OCI-LY1 (cell line): ENCODE measurements at regions not wholly inside any gene's neighbourhood (a gene's known extent, or its start where the extent isn't known, plus 50 kb on each side); places are given as distances from the start of the nearest gene placed in this dataset.
"Not testable (repeated sequence)": the region's sequence is repeated elsewhere in the genome, so short reads cannot be mapped to it uniquely, and the experiment has no call there.

Source experiments
- H2AFZ ChIP-seq: fragments of 200-600 bp; sonication (generic), shearing (Covaris generic); 2 replicates; pipeline ENCODE4 v1.6.0; 2014; ENCODE audit warnings: antibody characterized with exemption, mild to moderate bottlenecking, low read length
- H3F3A ChIP-seq: fragments of 200-600 bp; sonication (generic), shearing (Covaris generic); 2 replicates; pipeline ENCODE4 v1.6.0; 2014; ENCODE audit warnings: mild to moderate bottlenecking, antibody characterized with exemption, low read length, moderate library complexity; ENCODE audit not compliant: insufficient read depth
- H3K27ac ChIP-seq: fragments of 200-600 bp; sonication (generic); 2 replicates; pipeline ENCODE4 v1.5.1; 2014; ENCODE audit warnings: low read length, mixed run types, mild to moderate bottlenecking, low read depth; ENCODE audit not compliant: poor library complexity, severe bottlenecking
- H3K27me3 ChIP-seq: fragments of 200-600 bp; sonication (generic); 2 replicates; pipeline ENCODE4 v1.6.0; 2014; ENCODE audit warnings: antibody characterized with exemption, mild to moderate bottlenecking, low read length, moderate library complexity; ENCODE audit not compliant: insufficient read depth
- H3K36me3 ChIP-seq: fragments of 200-600 bp; sonication (generic); 2 replicates; pipeline ENCODE4 v1.6.1; 2014; ENCODE audit warnings: mild to moderate bottlenecking, antibody characterized with exemption, low read length, moderate library complexity, mixed read lengths; ENCODE audit not compliant: insufficient read depth
- H3K4me1 ChIP-seq: fragments of 200-600 bp; sonication (generic); 2 replicates; pipeline ENCODE4 v1.5.1; 2014; ENCODE audit warnings: mild to moderate bottlenecking, low read length, moderate library complexity; ENCODE audit not compliant: insufficient read depth, severe bottlenecking
- H3K4me2 ChIP-seq: fragments of 200-600 bp; sonication (generic), shearing (Covaris generic); 2 replicates; pipeline ENCODE4 v1.6.1; 2014; ENCODE audit warnings: low read length
- H3K4me3 ChIP-seq: fragments of 200-600 bp; sonication (generic); 2 replicates; pipeline ENCODE4 v1.5.1; 2014; ENCODE audit warnings: low read length, low read depth, mild to moderate bottlenecking, mixed read lengths; ENCODE audit not compliant: poor library complexity, severe bottlenecking
- H3K79me2 ChIP-seq: fragments of 200-600 bp; shearing (Covaris generic); 2 replicates; pipeline ENCODE4 v1.6.1; 2016; ENCODE audit warnings: mixed run types, low read length, mixed read lengths; ENCODE audit not compliant: insufficient read depth
- H3K9ac ChIP-seq: fragments of 200-600 bp; sonication (generic), shearing (Covaris generic); 2 replicates; pipeline ENCODE4 v1.6.1; 2014; ENCODE audit warnings: mild to moderate bottlenecking, low read length, mixed read lengths
- H3K9me2 ChIP-seq: fragments of 200-600 bp; sonication (generic), shearing (Covaris generic); 2 replicates; pipeline ENCODE4 v1.6.1; 2014; ENCODE audit warnings: low read depth, mild to moderate bottlenecking, low read length, mixed read lengths
- H3K9me3 ChIP-seq: fragments of 200-600 bp; shearing (Covaris generic); 2 replicates; pipeline ENCODE4 v1.6.1; 2014; ENCODE audit warnings: low read length, mixed read lengths
- H4K20me1 ChIP-seq: fragments of 200-600 bp; sonication (generic), shearing (Covaris generic); 2 replicates; pipeline ENCODE4 v1.6.0; 2016; ENCODE audit warnings: mild to moderate bottlenecking, low read length; ENCODE audit not compliant: insufficient read depth

GRCh38 chr2:91846388-91846787 is 3024.8 kb upstream of the TEKT4 start:
- H3K27me3 ChIP-seq, H3K4me3 ChIP-seq, H3K9ac ChIP-seq, H3K4me2 ChIP-seq, H4K20me1 ChIP-seq, H3K4me1 ChIP-seq, H3F3A ChIP-seq, H3K79me2 ChIP-seq, H2AFZ ChIP-seq, H3K36me3 ChIP-seq, H3K9me2 ChIP-seq, H3K9me3 ChIP-seq, H3K27ac ChIP-seq: not testable (repeated sequence)

- H3K9me2 ChIP-seq, H4K20me1 ChIP-seq, H3F3A ChIP-seq, H3K36me3 ChIP-seq, H3K4me3 ChIP-seq, H3K79me2 ChIP-seq, H2AFZ ChIP-seq, H3K9me3 ChIP-seq, H3K27ac ChIP-seq, H3K27me3 ChIP-seq, H3K4me1 ChIP-seq, H3K9ac ChIP-seq, H3K4me2 ChIP-seq: not testable (repeated sequence)
Measured at GRCh38 chr2:91851689-91852420, 3019.4 kb upstream of the TEKT4 start.

DNA sequence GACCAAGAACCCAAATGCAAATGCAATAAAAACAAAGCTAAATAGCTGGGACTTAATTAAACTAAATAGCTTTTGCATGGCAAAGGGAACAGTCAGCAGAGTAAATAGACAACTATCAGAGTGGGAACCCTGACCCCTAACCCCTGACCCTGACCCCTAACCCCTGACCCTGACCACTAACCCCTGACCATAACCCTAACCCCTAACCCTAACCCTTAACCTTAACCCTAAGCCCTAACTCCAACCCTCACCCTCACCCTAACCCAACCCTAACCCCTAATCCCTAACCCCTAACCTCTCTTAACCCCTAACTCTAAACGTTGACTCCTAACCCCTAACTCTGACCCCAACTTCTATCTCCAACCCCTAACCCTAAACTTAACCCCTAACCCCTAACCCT is 3014.3 kb upstream of the TEKT4 start:
- not testable (repeated sequence) for H3K9me2 ChIP-seq, H4K20me1 ChIP-seq, H3K27me3 ChIP-seq, H3K9me3 ChIP-seq, H3K36me3 ChIP-seq, H3K9ac ChIP-seq, H3K27ac ChIP-seq, H3K4me2 ChIP-seq, H3K79me2 ChIP-seq, H2AFZ ChIP-seq, H3F3A ChIP-seq, H3K4me1 ChIP-seq, H3K4me3 ChIP-seq

- not testable (repeated sequence) for H3K9ac ChIP-seq, H4K20me1 ChIP-seq, H3K27ac ChIP-seq, H3K4me3 ChIP-seq, H3K79me2 ChIP-seq, H3K4me2 ChIP-seq, H3K27me3 ChIP-seq, H3K36me3 ChIP-seq, H3K9me3 ChIP-seq, H2AFZ ChIP-seq, H3K9me2 ChIP-seq, H3F3A ChIP-seq, H3K4me1 ChIP-seq
Measured at GRCh38 chr2:91857711-91858110, 3013.5 kb upstream of the TEKT4 start.

- H3K4me1 ChIP-seq, H4K20me1 ChIP-seq, H2AFZ ChIP-seq, H3K9ac ChIP-seq, H3K9me2 ChIP-seq, H3F3A ChIP-seq, H3K79me2 ChIP-seq, H3K9me3 ChIP-seq, H3K4me2 ChIP-seq, H3K27ac ChIP-seq, H3K27me3 ChIP-seq, H3K4me3 ChIP-seq, H3K36me3 ChIP-seq: not testable (repeated sequence)
Measured at GRCh38 chr2:91871716-91872115, 2999.5 kb upstream of the TEKT4 start.

DNA sequence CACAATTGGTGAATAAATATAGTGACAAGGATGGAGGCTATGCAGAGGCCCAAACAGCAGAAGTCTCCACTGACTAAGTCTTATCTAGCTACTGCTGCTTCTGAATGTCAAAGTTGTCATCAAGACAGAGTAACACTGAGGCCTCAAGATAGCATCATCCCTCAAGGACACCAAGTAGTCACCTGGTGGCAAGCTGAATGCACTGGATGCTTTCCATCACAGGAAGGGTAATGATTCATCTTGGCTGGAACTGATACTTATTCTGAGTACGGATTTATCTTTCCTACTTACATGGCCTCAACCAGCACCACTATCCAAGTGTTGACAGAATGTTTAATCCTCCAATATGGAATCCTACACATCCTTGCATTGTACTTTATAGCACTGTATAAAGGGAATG is 2997.8 kb upstream of the TEKT4 start:
- H3K4me2 ChIP-seq, H3K4me3 ChIP-seq, H3K27ac ChIP-seq, H3K9me2 ChIP-seq, H3K4me1 ChIP-seq, H3K9ac ChIP-seq, H3K36me3 ChIP-seq, H4K20me1 ChIP-seq, H3K9me3 ChIP-seq, H3K27me3 ChIP-seq, H3K79me2 ChIP-seq, H3F3A ChIP-seq, H2AFZ ChIP-seq: not testable (repeated sequence)

DNA sequence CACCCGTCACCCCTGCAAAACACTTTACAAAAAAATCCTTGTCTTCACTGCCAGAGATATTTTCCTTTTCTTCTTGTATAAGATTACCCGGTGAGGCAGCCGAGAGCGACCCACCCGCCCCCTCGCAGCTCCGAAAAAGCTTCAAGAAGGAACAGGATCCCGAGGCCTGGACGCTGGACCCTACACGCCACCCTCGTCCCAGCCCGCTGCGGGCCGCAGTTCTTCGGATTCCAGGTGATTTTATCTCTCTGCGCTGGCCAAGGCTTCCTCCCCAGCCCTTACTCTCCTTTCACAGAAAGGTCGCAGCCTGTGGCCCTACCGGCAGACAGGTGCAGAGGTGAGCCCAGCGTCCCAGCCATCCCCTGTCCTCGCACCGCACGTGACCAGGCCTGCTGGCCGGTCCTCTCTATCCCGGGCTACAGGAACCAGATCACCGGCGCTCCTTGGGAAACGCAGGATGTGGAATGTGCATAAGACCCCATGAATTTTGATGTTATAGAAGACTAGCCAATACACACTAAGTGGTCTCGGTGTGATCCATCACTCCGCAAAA is 2993.5 kb upstream of the TEKT4 start:
- not testable (repeated sequence) for H4K20me1 ChIP-seq, H3K79me2 ChIP-seq, H3K27me3 ChIP-seq, H3K9me3 ChIP-seq, H3K4me2 ChIP-seq, H3F3A ChIP-seq, H3K4me3 ChIP-seq, H3K4me1 ChIP-seq, H3K36me3 ChIP-seq, H3K9me2 ChIP-seq, H3K27ac ChIP-seq, H3K9ac ChIP-seq, H2AFZ ChIP-seq
